IMR-90 (cell line): ENCODE measurements at regions not wholly inside any gene's neighbourhood (a gene's known extent, or its start where the extent isn't known, plus 50 kb on each side); places are given as distances from the start of the nearest gene placed in this dataset.

Experiments used
- ATAC-seq: fragments of 200-7000 bp; cut with Tn5 transposase; 2 replicates; pipeline ENCODE4 v1.9.1; 2020; ENCODE audit warnings: low read depth, mild to moderate bottlenecking, moderate library complexity
- BruUV-seq: library from RNA; stranded (reverse); fragments of 400-500 nt; replicated peaks from 2 replicates; lab custom pipeline; 2021; lab: Mats Ljungman, UMichigan
- CTCF ChIA-PET: fragments of 300-600 bp; formaldehyde crosslinking; extraction: SDS; loops from one replicate; lab custom pipeline; 2021; ENCODE audit warnings: antibody characterized with exemption; lab: Yijun Ruan, JAX
- POLR2A ChIA-PET: fragments of 300-600 bp; sonication (Branson Sonifier 250); formaldehyde crosslinking; loops from one replicate; lab custom pipeline; 2022; ENCODE audit warnings: antibody characterized with exemption; ENCODE audit not compliant: unreplicated experiment; lab: Charles Lee
- DNase-seq: peaks from one replicate; pipeline ENCODE4 v3.0.0; 2013
- H2AFZ ChIP-seq: replicated peaks from 2 replicates; pipeline ENCODE3; 2013; ENCODE audit warnings: low read length, mild to moderate bottlenecking; ENCODE audit not compliant: poor library complexity
- H2AK5ac ChIP-seq: 2 replicates; pipeline ENCODE4 v1.6.1; 2013; ENCODE audit warnings: low read depth, low read length, inconsistent platforms
- H2AK9ac ChIP-seq: replicated peaks from 2 replicates; pipeline ENCODE3; 2013; ENCODE audit warnings: mild to moderate bottlenecking, low read depth, low read length, moderate library complexity; ENCODE audit not compliant: poor library complexity
- H2BK120ac ChIP-seq: 2 replicates; pipeline ENCODE4 v1.6.1; 2013; ENCODE audit warnings: low read depth, low read length, inconsistent platforms
- H2BK15ac ChIP-seq: 3 replicates; pipeline ENCODE4 v1.6.1; 2013; ENCODE audit warnings: low read depth, low read length, inconsistent platforms
- H2BK20ac ChIP-seq: 2 replicates; pipeline ENCODE4 v1.6.1; 2013; ENCODE audit warnings: low read depth, mild to moderate bottlenecking, inconsistent platforms, low read length, moderate library complexity
- H2BK5ac ChIP-seq: 2 replicates; pipeline ENCODE4 v1.6.1; 2013; ENCODE audit warnings: mild to moderate bottlenecking, low read depth, low read length, inconsistent platforms; ENCODE audit not compliant: poor library complexity, severe bottlenecking
- H3K14ac ChIP-seq: replicated peaks from 2 replicates; pipeline ENCODE4 v1.6.1; 2013; ENCODE audit warnings: low read depth, low read length, inconsistent platforms
- H3K18ac ChIP-seq: 2 replicates; pipeline ENCODE4 v1.6.1; 2013; ENCODE audit warnings: low read depth, low read length, control low read depth
- H3K23ac ChIP-seq: 2 replicates; pipeline ENCODE4 v1.6.1; 2013; ENCODE audit warnings: low read depth, low read length, inconsistent platforms
- H3K27ac ChIP-seq: 2 replicates; pipeline ENCODE4 v1.5.1; 2013; ENCODE audit warnings: mild to moderate bottlenecking, control low read depth, low read length; ENCODE audit not compliant: insufficient read depth
- H3K27me3 ChIP-seq: 2 replicates; pipeline ENCODE4 v1.6.1; 2013; ENCODE audit warnings: low read length; ENCODE audit not compliant: control insufficient read depth, insufficient read depth
- H3K36me3 ChIP-seq: 2 replicates; pipeline ENCODE4 v1.6.1; 2013; ENCODE audit warnings: low read length, mixed read lengths; ENCODE audit not compliant: control insufficient read depth, insufficient read depth
- H3K4ac ChIP-seq: 2 replicates; pipeline ENCODE4 v1.6.1; 2013; ENCODE audit warnings: low read depth, low read length, inconsistent platforms
- H3K4me1 ChIP-seq: 2 replicates; pipeline ENCODE4 v1.6.1; 2013; ENCODE audit warnings: low read length, mixed read lengths; ENCODE audit not compliant: control insufficient read depth, insufficient read depth
- H3K4me2 ChIP-seq: 2 replicates; pipeline ENCODE4 v1.6.1; 2013; ENCODE audit warnings: low read depth, mild to moderate bottlenecking, control low read depth, low read length, moderate library complexity
- H3K4me3 ChIP-seq: 2 replicates; pipeline ENCODE4 v1.5.1; 2013; ENCODE audit warnings: low read depth, mild to moderate bottlenecking, control low read depth, low read length, moderate library complexity; ENCODE audit not compliant: insufficient read depth
- H3K56ac ChIP-seq: 2 replicates; pipeline ENCODE4 v1.6.1; 2013; ENCODE audit warnings: low read length, inconsistent platforms; ENCODE audit not compliant: insufficient read depth; ENCODE audit errors: extremely low read depth
- H3K79me1 ChIP-seq, 2 experiments: 2 replicates each; pipeline ENCODE4 v1.6.1; 2013; ENCODE audit warnings: low read length in 2 of 2, inconsistent platforms in 1 of 2, low read depth in 1 of 2
- H3K9ac ChIP-seq: 2 replicates; pipeline ENCODE4 v1.6.1; 2013; ENCODE audit warnings: low read depth, low read length, control low read depth
- H3K9me1 ChIP-seq: 2 replicates; pipeline ENCODE4 v1.6.1; 2013; ENCODE audit warnings: low read length, inconsistent platforms; ENCODE audit not compliant: insufficient read depth
- H3K9me3 ChIP-seq: 2 replicates; pipeline ENCODE4 v1.6.1; 2013; ENCODE audit warnings: low read length; ENCODE audit not compliant: control insufficient read depth, insufficient read depth
- H4K20me1 ChIP-seq: 2 replicates; pipeline ENCODE4 v1.6.1; 2013; ENCODE audit warnings: low read length, inconsistent platforms; ENCODE audit not compliant: insufficient read depth
- H4K5ac ChIP-seq: 2 replicates; pipeline ENCODE4 v1.6.1; 2013; ENCODE audit warnings: mild to moderate bottlenecking, low read depth, low read length, control low read depth
- H4K8ac ChIP-seq, 2 experiments: 2 replicates each; pipeline ENCODE4 v1.6.1; 2013; ENCODE audit warnings: low read depth in 2 of 2, low read length in 2 of 2, control low read depth in 1 of 2, inconsistent platforms in 1 of 2
- H4K91ac ChIP-seq: 2 replicates; pipeline ENCODE4 v1.6.1; 2013; ENCODE audit warnings: low read depth, low read length, inconsistent platforms; ENCODE audit not compliant: insufficient read depth
- CHD1 ChIP-seq: IDR thresholded peaks from 2 replicates; pipeline ENCODE4 v1.6.1; 2012; ENCODE audit warnings: low read depth, low read length, improper control_type of control experiment
- MAFK ChIP-seq: IDR thresholded peaks from 2 replicates; pipeline ENCODE4 v1.6.1; 2012; ENCODE audit warnings: low read depth, low read length, improper control_type of control experiment
- NFE2L2 ChIP-seq: fragments of 150-350 bp; IDR thresholded peaks from 2 replicates; pipeline ENCODE4 v1.6.1; 2016; ENCODE audit warnings: low read depth, mild to moderate bottlenecking, low read length
- RAD21 ChIP-seq: IDR thresholded peaks from 2 replicates; pipeline ENCODE4 v1.6.1; 2012; ENCODE audit warnings: low read length, improper control_type of control experiment
- RCOR1 ChIP-seq: IDR thresholded peaks from 2 replicates; pipeline ENCODE4 v1.6.1; 2012; ENCODE audit warnings: mild to moderate bottlenecking, low read length, improper control_type of control experiment; ENCODE audit not compliant: insufficient replicate concordance
- WGBS, 2 experiments: methylation state at CpG; one replicate each; pipeline versions ENCODE4 v1.1.5 to v1.1.7; 2013; ENCODE audit warnings: missing lambda C conversion rate in 2 of 2; ENCODE audit not compliant: insufficient read length in 1 of 2; ENCODE audit errors: extremely low coverage in 2 of 2; 5-methylcytosine and 5-hydroxymethylcytosine counted together
- dilution Hi-C: fragments of 300-500 bp; cut with HindIII; formaldehyde crosslinking; loops from one replicate; pipeline ENCODE4 v1.14.3; 2018; ENCODE audit warnings: low sequenced_read_pairs; ENCODE audit not compliant: unreplicated experiment
- in situ Hi-C: fragments of 300-500 bp; cut with MboI; formaldehyde crosslinking; loops from 3 replicates; pipeline ENCODE4 v1.14.3; 2019; ENCODE audit warnings: low sequenced_read_pairs, inconsistent platforms, mixed read lengths
- intact Hi-C: fragments of 100-400 bp; cut with micrococcal nuclease; formaldehyde crosslinking; loops from 2 replicates; pipeline ENCODE4 v1.10.0; 2022
- TF ChIP-seq, protein P1 (sequence below): conservative IDR thresholded peaks from 2 replicates; pipeline ENCODE4 v1.5.1; 2012; ENCODE audit warnings: mild to moderate bottlenecking, low read depth, low read length, improper control_type of control experiment
- TF ChIP-seq, protein P2 (sequence below): fragments of 150-350 bp; IDR thresholded peaks from 2 replicates; pipeline ENCODE4 v1.6.1; 2017; ENCODE audit warnings: mild to moderate bottlenecking, antibody characterized with exemption, low read length, low read depth

DNA sequence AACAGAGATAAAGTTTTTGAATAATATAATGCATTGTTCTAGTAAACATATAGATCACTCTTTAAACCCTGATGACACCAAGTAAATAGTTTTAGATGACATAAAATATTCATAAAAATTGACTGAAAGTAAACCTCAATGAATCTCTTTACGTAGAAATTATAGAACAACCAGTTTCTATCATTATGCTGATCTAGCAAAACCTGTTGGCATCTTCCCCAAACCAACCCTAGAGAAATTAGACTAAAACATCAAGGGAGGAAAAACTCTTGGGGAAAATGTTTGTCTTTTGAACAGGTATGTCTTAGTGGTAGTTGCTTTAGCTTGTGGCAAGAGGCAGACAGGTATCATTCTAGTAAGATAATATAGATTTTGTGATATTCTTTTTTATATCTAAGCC lies 747.0 kb upstream of the CDH6 start:
- no TSS peak for BruUV-seq
- in situ Hi-C loops = no loop called here
- no peak overlapping the region for H2BK120ac ChIP-seq

More for the DNA sequence above, 747.0 kb upstream of the CDH6 start:
- Histone ChIP-seq H4K20me1 (no peaks in the 10 kb centered on the region), H3K4ac (no peak overlapping the region), H3K4me3 (no peak overlapping the region), H2AK5ac (no peak overlapping the region), H3K9me1 (no peaks in the 10 kb centered on the region), H3K9ac (no peak overlapping the region), H2BK15ac (no peak overlapping the region), H3K18ac (no peak overlapping the region), H3K79me1 (no peaks in the 10 kb centered on the region), H3K14ac (no peak overlapping the region), H4K5ac (no peak overlapping the region), H2AFZ (no peak overlapping the region), H2BK5ac (no peak overlapping the region), H4K91ac (no peak overlapping the region), H3K27ac (no peak overlapping the region), H3K56ac (no peak overlapping the region), H3K27me3 (no peaks in the 10 kb centered on the region), H4K8ac (no peak overlapping the region), H2AK9ac (no peak overlapping the region), H3K23ac (no peak overlapping the region), H3K4me2 (no peak overlapping the region), H3K4me1 (no peaks in the 10 kb centered on the region), H3K36me3 (no peaks in the 10 kb centered on the region), H3K9me3 (no peaks in the 10 kb centered on the region), H2BK20ac (no peak overlapping the region)
- intact Hi-C loops (no loop called here), dilution Hi-C loops (no loop called here)
- POLR2A ChIA-PET = no interaction called here
- CTCF ChIA-PET = no interaction called here
- DNase-seq (no peak), ATAC-seq (no peak)
- TF ChIP-seq CHD1 (no peak), RCOR1 (no peak), NFE2L2 (no peak), MAFK (peak; percentile 88), RAD21 (no peak)
- TF ChIP-seq, protein P1, sequence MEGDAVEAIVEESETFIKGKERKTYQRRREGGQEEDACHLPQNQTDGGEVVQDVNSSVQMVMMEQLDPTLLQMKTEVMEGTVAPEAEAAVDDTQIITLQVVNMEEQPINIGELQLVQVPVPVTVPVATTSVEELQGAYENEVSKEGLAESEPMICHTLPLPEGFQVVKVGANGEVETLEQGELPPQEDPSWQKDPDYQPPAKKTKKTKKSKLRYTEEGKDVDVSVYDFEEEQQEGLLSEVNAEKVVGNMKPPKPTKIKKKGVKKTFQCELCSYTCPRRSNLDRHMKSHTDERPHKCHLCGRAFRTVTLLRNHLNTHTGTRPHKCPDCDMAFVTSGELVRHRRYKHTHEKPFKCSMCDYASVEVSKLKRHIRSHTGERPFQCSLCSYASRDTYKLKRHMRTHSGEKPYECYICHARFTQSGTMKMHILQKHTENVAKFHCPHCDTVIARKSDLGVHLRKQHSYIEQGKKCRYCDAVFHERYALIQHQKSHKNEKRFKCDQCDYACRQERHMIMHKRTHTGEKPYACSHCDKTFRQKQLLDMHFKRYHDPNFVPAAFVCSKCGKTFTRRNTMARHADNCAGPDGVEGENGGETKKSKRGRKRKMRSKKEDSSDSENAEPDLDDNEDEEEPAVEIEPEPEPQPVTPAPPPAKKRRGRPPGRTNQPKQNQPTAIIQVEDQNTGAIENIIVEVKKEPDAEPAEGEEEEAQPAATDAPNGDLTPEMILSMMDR = no peak
- TF ChIP-seq, protein P2, sequence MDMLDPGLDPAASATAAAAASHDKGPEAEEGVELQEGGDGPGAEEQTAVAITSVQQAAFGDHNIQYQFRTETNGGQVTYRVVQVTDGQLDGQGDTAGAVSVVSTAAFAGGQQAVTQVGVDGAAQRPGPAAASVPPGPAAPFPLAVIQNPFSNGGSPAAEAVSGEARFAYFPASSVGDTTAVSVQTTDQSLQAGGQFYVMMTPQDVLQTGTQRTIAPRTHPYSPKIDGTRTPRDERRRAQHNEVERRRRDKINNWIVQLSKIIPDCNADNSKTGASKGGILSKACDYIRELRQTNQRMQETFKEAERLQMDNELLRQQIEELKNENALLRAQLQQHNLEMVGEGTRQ = no peak
- no CpG with 5 or more reads among the region's 1 CpG for WGBS, 2 experiments
